ENCODE measurements at regions not wholly inside any gene's neighbourhood (a gene's known extent, or its start where the extent isn't known, plus 50 kb on each side); places are given as distances from the start of the nearest gene placed in this dataset.

DNA sequence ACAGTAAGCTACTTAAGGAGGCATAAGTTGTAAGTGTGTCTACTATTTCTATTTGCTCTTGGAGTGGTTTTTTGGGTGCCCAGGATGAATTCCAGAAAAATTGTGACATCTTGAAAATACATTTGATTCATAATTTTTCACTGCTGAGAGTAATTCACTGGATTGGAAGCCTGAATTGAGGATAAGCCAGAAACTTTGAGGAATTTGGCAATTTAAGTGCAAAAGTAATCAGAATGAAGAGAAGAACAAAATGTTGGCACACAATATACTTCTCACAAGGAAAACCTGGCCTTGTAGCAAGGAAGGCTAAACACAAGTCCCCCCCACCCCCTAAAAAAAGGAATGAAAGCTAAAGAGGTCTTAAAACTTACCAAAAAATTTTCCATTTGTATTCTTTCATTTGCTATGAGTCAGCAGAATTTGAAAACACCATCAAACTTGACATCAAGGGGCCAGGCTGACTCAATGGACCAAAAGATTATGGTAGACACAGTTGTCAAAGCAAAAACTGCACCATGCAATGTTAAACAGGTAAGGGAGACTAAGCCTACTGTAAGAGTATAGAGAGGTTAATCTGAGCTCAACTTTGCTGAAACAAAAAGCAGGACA lies 840.0 kb downstream of the FRK start (continued):
- TF ChIP-seq ZNF217 (IDR thresholded peaks at IDR 0.05) = no peak

DNA sequence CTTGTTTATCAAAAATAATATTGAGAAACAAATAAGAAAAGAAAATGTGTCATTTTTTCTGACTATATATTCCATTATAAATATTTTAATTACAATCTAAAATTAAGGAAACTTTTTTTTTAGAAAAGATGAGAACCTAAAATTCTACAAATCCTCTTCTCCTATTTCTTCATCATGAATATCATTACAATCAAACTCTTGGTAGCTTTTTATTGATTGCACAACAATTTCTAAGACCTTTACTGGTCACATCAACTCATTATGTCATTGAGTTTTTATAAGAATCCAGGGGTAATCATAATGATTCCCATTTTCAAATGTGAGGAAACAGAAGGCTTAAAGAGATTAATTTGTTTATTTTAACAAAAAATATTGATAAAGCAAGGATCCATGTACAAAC lies 841.0 kb downstream of the FRK start:
- H3K9me3 ChIP-seq (replicated peaks; ENCODE audit: control insufficient read depth, insufficient read depth, low read length) = no peaks in the 10 kb centered on the region
- in situ Hi-C loops (cut with MboI) (no loop called here), intact Hi-C loops (cut with micrococcal nuclease; ENCODE audit: unreplicated experiment) (no loop called here)
- ChIA-PET POLR2A (no interaction called here), CTCF (interaction anchor here (0.8 kb wide), 1 partner anchor 733 kb away, joined by 4 read pairs; no protein-coding TSS in a partner anchor), RAD21 (ENCODE audit: unreplicated experiment) (no interaction called here), SMC1A (ENCODE audit: uncharacterized antibody, unreplicated experiment) (interaction anchor here (0.6 kb wide), 1 partner anchor 686 kb away, joined by 3 read pairs; no protein-coding TSS in a partner anchor)
- DNase-seq (ENCODE audit: low read depth, low spot score) (no peak), ATAC-seq (no peak), FAIRE-seq (no peak)
- H4K20me1 ChIP-seq (ENCODE audit: control insufficient read depth, insufficient read depth) = no peaks in the 10 kb centered on the region
- no peak overlapping the region for H3K4me2 ChIP-seq (ENCODE audit: control insufficient read depth, insufficient read depth)
- no peak overlapping the region for H2AFZ ChIP-seq (ENCODE audit: control insufficient read depth, low read depth, low read length)
- no peaks in the 10 kb centered on the region for H3K4me1 ChIP-seq (ENCODE audit: control insufficient read depth, insufficient read depth, low read length)
- H3K9ac ChIP-seq (ENCODE audit: control insufficient read depth, insufficient read depth, low read length) = no peak overlapping the region
- BruUV-seq (replicated peaks) = no TSS peak
- H3K79me2 ChIP-seq (ENCODE audit: control insufficient read depth, insufficient read depth, low read length) = no peaks in the 10 kb centered on the region
- no peaks in the 10 kb centered on the region for H3K27me3 ChIP-seq (replicated peaks in 1 of 2; ENCODE audit: control insufficient read depth in 2 of 2, insufficient read depth in 2 of 2, low read length in 1 of 2)
- no peak overlapping the region for H3K27ac ChIP-seq (ENCODE audit: control insufficient read depth, insufficient read depth)
- H3K4me3 ChIP-seq = no peak overlapping the region
- H3K36me3 ChIP-seq (ENCODE audit: control insufficient read depth in 2 of 2, insufficient read depth in 2 of 2, low read length in 1 of 2) = no peaks in the 10 kb centered on the region
- TF ChIP-seq KAT2A (conservative IDR thresholded peaks at IDR 0.05; ENCODE audit: control insufficient read depth, low read depth, low read length) = no peak
- no peak for TF ChIP-seq ETV6 (conservative IDR thresholded peaks at IDR 0.05 in 1 of 2, IDR thresholded peaks at IDR 0.05 in 1 of 2; ENCODE audit: borderline replicate concordance in 1 of 2, low read depth in 1 of 2)
- TF ChIP-seq BHLHE40 (IDR thresholded peaks at IDR 0.05; ENCODE audit: borderline replicate concordance in 1 of 2, low read depth in 2 of 2, low read length in 1 of 2) = no peak
- TF ChIP-seq, protein P1, sequence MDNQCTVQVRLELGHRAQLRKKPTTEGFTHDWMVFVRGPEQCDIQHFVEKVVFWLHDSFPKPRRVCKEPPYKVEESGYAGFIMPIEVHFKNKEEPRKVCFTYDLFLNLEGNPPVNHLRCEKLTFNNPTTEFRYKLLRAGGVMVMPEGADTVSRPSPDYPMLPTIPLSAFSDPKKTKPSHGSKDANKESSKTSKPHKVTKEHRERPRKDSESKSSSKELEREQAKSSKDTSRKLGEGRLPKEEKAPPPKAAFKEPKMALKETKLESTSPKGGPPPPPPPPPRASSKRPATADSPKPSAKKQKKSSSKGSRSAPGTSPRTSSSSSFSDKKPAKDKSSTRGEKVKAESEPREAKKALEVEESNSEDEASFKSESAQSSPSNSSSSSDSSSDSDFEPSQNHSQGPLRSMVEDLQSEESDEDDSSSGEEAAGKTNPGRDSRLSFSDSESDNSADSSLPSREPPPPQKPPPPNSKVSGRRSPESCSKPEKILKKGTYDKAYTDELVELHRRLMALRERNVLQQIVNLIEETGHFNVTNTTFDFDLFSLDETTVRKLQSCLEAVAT (IDR thresholded peaks at IDR 0.05) = no peak
- TF ChIP-seq SUZ12 (IDR thresholded peaks at IDR 0.05; ENCODE audit: unreplicated experiment) = no peak
- no peak for TF ChIP-seq SIX5 (IDR thresholded peaks at IDR 0.05; ENCODE audit: low read depth, low read length, severe bottlenecking)
- TF ChIP-seq CREM (IDR thresholded peaks at IDR 0.05; ENCODE audit: low read depth) = no peak
- TF ChIP-seq, protein P2, sequence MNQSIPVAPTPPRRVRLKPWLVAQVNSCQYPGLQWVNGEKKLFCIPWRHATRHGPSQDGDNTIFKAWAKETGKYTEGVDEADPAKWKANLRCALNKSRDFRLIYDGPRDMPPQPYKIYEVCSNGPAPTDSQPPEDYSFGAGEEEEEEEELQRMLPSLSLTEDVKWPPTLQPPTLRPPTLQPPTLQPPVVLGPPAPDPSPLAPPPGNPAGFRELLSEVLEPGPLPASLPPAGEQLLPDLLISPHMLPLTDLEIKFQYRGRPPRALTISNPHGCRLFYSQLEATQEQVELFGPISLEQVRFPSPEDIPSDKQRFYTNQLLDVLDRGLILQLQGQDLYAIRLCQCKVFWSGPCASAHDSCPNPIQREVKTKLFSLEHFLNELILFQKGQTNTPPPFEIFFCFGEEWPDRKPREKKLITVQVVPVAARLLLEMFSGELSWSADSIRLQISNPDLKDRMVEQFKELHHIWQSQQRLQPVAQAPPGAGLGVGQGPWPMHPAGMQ (IDR thresholded peaks at IDR 0.05; ENCODE audit: borderline replicate concordance) = no peak
- TF ChIP-seq NR2C2 (IDR thresholded peaks at IDR 0.05; ENCODE audit: borderline replicate concordance, control insufficient read depth, insufficient read length, low read depth) = no peak
- TF ChIP-seq SREBF1 (IDR thresholded peaks at IDR 0.05; ENCODE audit: low read length) = no peak
- TF ChIP-seq NFIC (IDR thresholded peaks at IDR 0.05; ENCODE audit: low read depth, low read length) = no peak
- TF ChIP-seq ZBED1 (IDR thresholded peaks at IDR 0.05; ENCODE audit: borderline replicate concordance) = no peak
- TF ChIP-seq MEF2A (IDR thresholded peaks at IDR 0.05; ENCODE audit: insufficient read depth, low read depth, low read length) = no peak
- no peak for TF ChIP-seq SUPT20H (IDR thresholded peaks at IDR 0.05; ENCODE audit: borderline replicate concordance, control insufficient read depth, low read depth, low read length)
- no peak for TF ChIP-seq POLR2AphosphoS5 (IDR thresholded peaks at IDR 0.05; ENCODE audit: low read length)
- TF ChIP-seq GATAD2B (conservative IDR thresholded peaks at IDR 0.05; ENCODE audit: low read depth) = no peak
